ENCODE measurements at regions not wholly inside any gene's neighbourhood (a gene's known extent, or its start where the extent isn't known, plus 50 kb on each side); places are given as distances from the start of the nearest gene placed in this dataset.

DNA sequence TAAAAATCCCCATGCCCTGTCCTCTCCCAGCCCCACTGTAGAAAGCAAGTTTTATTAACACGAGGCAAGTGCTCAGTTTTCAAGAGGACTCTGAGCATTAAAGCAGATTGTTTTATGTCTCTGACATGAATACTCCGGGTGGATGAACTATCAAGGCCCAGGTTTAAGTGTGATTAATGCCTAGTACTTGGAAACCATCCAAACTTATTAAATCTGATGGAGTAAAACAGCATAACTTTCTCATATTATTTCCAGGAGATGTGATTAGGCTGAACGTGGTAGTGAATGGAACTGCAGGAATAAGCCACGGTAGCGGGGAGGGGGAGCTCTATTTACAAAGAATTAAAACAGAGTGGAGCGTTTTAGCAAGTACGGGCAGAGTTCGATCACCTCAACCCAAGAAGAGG is 144.2 kb upstream of the RNF32 start:
- no peak for DNase-seq (ENCODE audit: low read depth)
- H3K4me3 ChIP-seq (ENCODE audit: low read depth, low read length): no peak overlapping the region
- TF ChIP-seq, protein P1, sequence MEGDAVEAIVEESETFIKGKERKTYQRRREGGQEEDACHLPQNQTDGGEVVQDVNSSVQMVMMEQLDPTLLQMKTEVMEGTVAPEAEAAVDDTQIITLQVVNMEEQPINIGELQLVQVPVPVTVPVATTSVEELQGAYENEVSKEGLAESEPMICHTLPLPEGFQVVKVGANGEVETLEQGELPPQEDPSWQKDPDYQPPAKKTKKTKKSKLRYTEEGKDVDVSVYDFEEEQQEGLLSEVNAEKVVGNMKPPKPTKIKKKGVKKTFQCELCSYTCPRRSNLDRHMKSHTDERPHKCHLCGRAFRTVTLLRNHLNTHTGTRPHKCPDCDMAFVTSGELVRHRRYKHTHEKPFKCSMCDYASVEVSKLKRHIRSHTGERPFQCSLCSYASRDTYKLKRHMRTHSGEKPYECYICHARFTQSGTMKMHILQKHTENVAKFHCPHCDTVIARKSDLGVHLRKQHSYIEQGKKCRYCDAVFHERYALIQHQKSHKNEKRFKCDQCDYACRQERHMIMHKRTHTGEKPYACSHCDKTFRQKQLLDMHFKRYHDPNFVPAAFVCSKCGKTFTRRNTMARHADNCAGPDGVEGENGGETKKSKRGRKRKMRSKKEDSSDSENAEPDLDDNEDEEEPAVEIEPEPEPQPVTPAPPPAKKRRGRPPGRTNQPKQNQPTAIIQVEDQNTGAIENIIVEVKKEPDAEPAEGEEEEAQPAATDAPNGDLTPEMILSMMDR (IDR thresholded peaks at IDR 0.05; ENCODE audit: control insufficient read depth, extremely low read depth, insufficient read depth): no peak

DNA sequence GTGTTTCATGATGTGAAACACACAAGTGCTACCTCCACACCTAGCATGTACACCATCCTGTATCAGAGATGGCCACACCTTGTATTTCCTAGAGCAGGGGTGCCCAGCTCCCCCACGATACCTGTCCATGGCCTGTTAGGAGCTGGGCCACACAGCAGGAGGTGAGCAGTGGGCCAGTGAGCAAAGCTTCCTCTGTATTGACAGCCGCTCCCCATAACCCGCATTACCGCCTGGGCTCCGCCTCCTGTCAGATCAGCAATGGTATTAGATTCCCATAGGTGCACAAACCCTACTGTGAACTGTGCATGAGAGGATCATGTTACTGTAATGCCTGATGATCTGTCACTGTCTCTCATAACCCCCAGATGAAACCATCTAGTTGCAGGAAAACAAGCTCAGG is 145.6 kb upstream of the RNF32 start:
- H3K4me3 ChIP-seq (ENCODE audit: low read depth, low read length): no peak overlapping the region
- no peak for DNase-seq (ENCODE audit: low read depth)
- TF ChIP-seq, protein P1 (IDR thresholded peaks at IDR 0.05; ENCODE audit: control insufficient read depth, extremely low read depth, insufficient read depth): no peak

DNA sequence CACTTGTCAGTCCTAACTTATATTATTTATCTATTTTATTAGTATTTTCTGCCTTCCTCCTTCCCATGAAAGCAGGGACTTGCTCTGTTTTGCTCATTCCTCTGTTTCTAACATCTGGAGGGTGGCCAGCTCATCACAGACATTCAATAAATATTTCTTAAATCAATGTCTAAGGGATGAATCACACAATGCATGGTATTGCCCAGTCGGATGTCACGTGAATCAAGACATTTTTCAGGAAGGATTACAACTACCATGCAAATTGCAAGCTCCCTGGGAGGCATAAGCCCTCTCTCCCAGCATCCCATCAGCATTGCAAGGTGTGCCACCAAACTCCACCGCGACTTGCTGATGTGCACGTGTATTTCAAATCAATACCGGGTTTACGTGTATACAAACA is 146.6 kb upstream of the RNF32 start:
- H3K4me3 ChIP-seq (ENCODE audit: low read depth, low read length): no peak overlapping the region
- TF ChIP-seq, protein P1 (IDR thresholded peaks at IDR 0.05; ENCODE audit: control insufficient read depth, extremely low read depth, insufficient read depth): no peak
- DNase-seq (ENCODE audit: low read depth): no peak

DNA sequence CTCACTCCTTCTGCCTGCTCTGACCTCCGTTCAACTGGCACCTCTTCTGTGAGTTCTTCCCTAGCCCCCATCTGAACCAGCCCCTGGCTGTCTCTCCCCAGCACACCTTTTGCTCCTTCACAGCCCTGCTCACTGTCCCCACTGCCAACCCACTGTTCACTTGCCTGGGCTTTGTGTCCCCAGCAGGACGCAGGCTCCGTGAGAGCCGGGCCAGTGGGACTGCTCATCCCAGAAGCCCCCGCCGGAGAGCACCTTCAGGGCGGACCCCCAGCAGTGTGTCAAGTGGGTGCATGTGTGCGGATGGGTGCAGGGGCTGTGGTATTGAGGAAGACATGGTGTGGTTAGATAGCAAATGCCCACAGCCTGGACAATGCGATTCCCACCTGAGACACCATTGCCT is 148.4 kb upstream of the RNF32 start:
- DNase-seq (ENCODE audit: low read depth): no peak
- TF ChIP-seq, protein P1 (IDR thresholded peaks at IDR 0.05; ENCODE audit: control insufficient read depth, extremely low read depth, insufficient read depth): no peak
- no peak overlapping the region for H3K4me3 ChIP-seq (ENCODE audit: low read depth, low read length)

GRCh38 chr7:156491435-156491834 is 149.1 kb upstream of the RNF32 start:
- TF ChIP-seq, protein P1 (IDR thresholded peaks at IDR 0.05; ENCODE audit: control insufficient read depth, extremely low read depth, insufficient read depth): no peak
- H3K4me3 ChIP-seq (ENCODE audit: low read depth, low read length): no peak overlapping the region
- no peak for DNase-seq (ENCODE audit: low read depth)

DNA sequence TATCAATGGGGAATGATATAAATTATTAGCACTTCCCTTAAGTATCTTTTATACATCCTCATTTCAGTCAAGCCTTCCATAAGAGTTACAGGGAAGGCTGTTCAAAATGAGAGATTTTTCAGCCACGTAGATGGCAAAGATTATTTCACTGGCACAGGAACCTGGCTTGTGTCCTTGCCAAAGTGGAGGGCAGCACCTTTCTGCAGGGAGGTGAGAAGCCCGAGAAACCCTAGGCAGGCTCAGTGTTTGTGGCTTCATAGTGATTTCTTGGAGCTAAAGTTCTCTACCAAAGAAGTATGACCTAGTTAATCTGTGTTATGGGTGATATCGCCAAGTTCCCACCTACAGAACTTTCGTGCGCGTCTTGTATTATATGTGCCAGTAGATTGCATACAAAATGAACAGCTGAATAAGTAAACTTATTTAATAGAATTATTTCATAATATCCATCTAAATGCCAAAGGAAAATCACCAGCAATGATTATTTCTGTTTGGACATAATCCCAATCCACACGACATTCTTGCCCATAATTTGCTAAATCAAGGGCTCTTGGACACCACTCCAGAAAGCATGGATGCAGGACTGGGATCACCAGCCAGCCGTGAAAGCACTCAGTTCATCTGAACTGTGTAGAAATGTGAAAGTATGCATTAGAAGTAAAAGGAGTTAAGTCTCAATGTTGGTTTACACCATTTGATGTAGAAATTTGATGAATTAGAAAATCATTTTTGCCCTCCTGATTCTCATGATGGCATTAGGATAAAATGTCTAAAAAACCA is 150.4 kb upstream of the RNF32 start:
- TF ChIP-seq, protein P1 (IDR thresholded peaks at IDR 0.05; ENCODE audit: control insufficient read depth, extremely low read depth, insufficient read depth): no peak

More for the DNA sequence above, 150.4 kb upstream of the RNF32 start:
- no peak overlapping the region for H3K4me3 ChIP-seq (ENCODE audit: low read depth, low read length)
- no peak for DNase-seq (ENCODE audit: low read depth)

Data from LNCaP clone FGC (cell line).